Neural progenitor cell (in vitro differentiated cells): ENCODE measurements at regions not wholly inside any gene's neighbourhood (a gene's known extent, or its start where the extent isn't known, plus 50 kb on each side); places are given as distances from the start of the nearest gene placed in this dataset.
A peak's percentile ranks its signal among the peaks of the same experiment; 100 is the strongest.

ENCODE experiments used
- DNase-seq: peaks from one replicate; pipeline ENCODE4 v3.0.0-alpha.2; 2016; ENCODE audit warnings: low spot score
- H2AFZ ChIP-seq: fragments of 200-600 bp; sonication (generic); replicated peaks from 2 replicates; pipeline ENCODE4 v1.6.1; 2016; ENCODE audit warnings: antibody characterized with exemption
- H3F3A ChIP-seq: fragments of 200-600 bp; sonication (generic); 2 replicates; pipeline ENCODE4 v1.6.1; 2016; ENCODE audit warnings: antibody characterized with exemption, low read depth
- H3K27ac ChIP-seq: fragments of 200-600 bp; sonication (generic); 2 replicates; pipeline ENCODE4 v1.5.1; 2016; ENCODE audit warnings: mild to moderate bottlenecking
- H3K27me3 ChIP-seq: fragments of 200-600 bp; sonication (generic); 2 replicates; pipeline ENCODE4 v1.6.1; 2016; ENCODE audit warnings: mild to moderate bottlenecking, moderate library complexity
- H3K36me3 ChIP-seq: fragments of 200-600 bp; sonication (generic); 2 replicates; pipeline ENCODE4 v1.5.1; 2016
- H3K4me1 ChIP-seq: fragments of 200-600 bp; sonication (generic); 2 replicates; pipeline ENCODE4 v1.6.1; 2016; ENCODE audit warnings: mixed run types
- H3K4me2 ChIP-seq: fragments of 200-600 bp; sonication (generic); 2 replicates; pipeline ENCODE4 v1.6.1; 2016
- H3K4me3 ChIP-seq: fragments of 200-600 bp; sonication (generic); 2 replicates; pipeline ENCODE4 v1.5.1; 2016
- H3K79me2 ChIP-seq: fragments of 200-600 bp; sonication (generic); 2 replicates; pipeline ENCODE4 v1.6.1; 2016; ENCODE audit warnings: low read depth
- H3K9ac ChIP-seq: fragments of 200-600 bp; sonication (generic); 2 replicates; pipeline ENCODE4 v1.6.1; 2016
- H3K9me3 ChIP-seq: fragments of 200-600 bp; sonication (generic); 2 replicates; pipeline ENCODE4 v1.5.1; 2016; ENCODE audit warnings: low read depth
- H4K20me1 ChIP-seq: fragments of 200-600 bp; sonication (generic); 2 replicates; pipeline ENCODE4 v1.6.1; 2016; ENCODE audit warnings: low read depth
- H3K27ac Mint-ChIP-seq: 3 replicates; pipeline ENCODE4 v1.8.0; 2021; ENCODE audit warnings: mixed read lengths
- H3K27me3 Mint-ChIP-seq: 2 replicates; pipeline ENCODE4 v1.8.0; 2022; ENCODE audit warnings: low read depth, mild to moderate bottlenecking, inconsistent platforms, moderate library complexity, mixed read lengths; ENCODE audit not compliant: insufficient read depth
- H3K36me3 Mint-ChIP-seq: 3 replicates; pipeline ENCODE4 v1.8.0; 2021; ENCODE audit warnings: mixed read lengths
- H3K4me1 Mint-ChIP-seq: 3 replicates; pipeline ENCODE4 v1.8.0; 2021; ENCODE audit warnings: mixed read lengths
- H3K4me3 Mint-ChIP-seq: 3 replicates; pipeline ENCODE4 v1.8.0; 2021; ENCODE audit warnings: mild to moderate bottlenecking, moderate library complexity, mixed read lengths
- H3K9me3 Mint-ChIP-seq: 3 replicates; pipeline ENCODE4 v1.8.0; 2020; ENCODE audit warnings: mixed read lengths
- EZH2 ChIP-seq: fragments of 200-600 bp; sonication (generic); IDR thresholded peaks from 2 replicates; pipeline ENCODE4 v1.6.1; 2017; ENCODE audit warnings: antibody characterized with exemption, mild to moderate bottlenecking, moderate library complexity
- EZH2phosphoT487 ChIP-seq: fragments of 200-600 bp; sonication (generic); IDR thresholded peaks from 2 replicates; pipeline ENCODE4 v1.6.1; 2017; ENCODE audit warnings: antibody characterized with exemption
- TF ChIP-seq, protein P1 (sequence below): fragments of 200-600 bp; sonication (generic); IDR thresholded peaks from 2 replicates; pipeline ENCODE4 v1.5.1; 2017; ENCODE audit warnings: antibody characterized with exemption, mild to moderate bottlenecking

DNA sequence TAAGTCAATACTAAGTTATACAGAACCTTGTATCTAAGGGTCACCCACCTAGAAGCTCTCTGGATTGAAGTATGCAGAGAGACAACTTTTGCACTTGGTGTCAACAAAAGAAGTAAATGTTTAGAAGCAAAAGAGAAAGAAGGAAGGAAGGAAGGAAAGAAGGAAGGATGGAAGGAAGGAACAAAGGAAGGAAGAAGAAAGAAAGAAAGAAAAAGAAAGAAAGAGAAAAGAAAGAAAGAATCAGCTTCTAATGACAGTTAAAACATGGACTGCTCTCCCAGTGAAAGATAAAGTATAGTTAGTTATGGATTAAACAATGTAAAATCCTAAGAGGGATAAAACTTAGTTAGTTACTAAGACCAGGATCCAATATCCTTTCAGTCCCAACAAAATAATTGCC, 613.8 kb upstream of the NR2F2 start:
- no peaks in the 10 kb centered on the region for H4K20me1 ChIP-seq
- no peak overlapping the region for H3K4me2 ChIP-seq
- H3F3A ChIP-seq: no peaks in the 10 kb centered on the region
- no peaks in the 10 kb centered on the region for H3K27me3 ChIP-seq
- H2AFZ ChIP-seq: no peak overlapping the region
- H3K36me3 ChIP-seq: no peaks in the 10 kb centered on the region
- no peak overlapping the region for H3K4me3 Mint-ChIP-seq
- no peak overlapping the region for H3K9ac ChIP-seq
- no peaks in the 10 kb centered on the region for H3K9me3 ChIP-seq
- no peaks in the 10 kb centered on the region for H3K9me3 Mint-ChIP-seq
- H3K4me3 ChIP-seq: no peak overlapping the region
- TF ChIP-seq EZH2phosphoT487 (no peak), EZH2 (no peak)
- TF ChIP-seq, protein P1, sequence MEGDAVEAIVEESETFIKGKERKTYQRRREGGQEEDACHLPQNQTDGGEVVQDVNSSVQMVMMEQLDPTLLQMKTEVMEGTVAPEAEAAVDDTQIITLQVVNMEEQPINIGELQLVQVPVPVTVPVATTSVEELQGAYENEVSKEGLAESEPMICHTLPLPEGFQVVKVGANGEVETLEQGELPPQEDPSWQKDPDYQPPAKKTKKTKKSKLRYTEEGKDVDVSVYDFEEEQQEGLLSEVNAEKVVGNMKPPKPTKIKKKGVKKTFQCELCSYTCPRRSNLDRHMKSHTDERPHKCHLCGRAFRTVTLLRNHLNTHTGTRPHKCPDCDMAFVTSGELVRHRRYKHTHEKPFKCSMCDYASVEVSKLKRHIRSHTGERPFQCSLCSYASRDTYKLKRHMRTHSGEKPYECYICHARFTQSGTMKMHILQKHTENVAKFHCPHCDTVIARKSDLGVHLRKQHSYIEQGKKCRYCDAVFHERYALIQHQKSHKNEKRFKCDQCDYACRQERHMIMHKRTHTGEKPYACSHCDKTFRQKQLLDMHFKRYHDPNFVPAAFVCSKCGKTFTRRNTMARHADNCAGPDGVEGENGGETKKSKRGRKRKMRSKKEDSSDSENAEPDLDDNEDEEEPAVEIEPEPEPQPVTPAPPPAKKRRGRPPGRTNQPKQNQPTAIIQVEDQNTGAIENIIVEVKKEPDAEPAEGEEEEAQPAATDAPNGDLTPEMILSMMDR: no peak
- no peaks in the 10 kb centered on the region for H3K79me2 ChIP-seq
- H3K4me1 ChIP-seq: peaks cover 16% of the 10 kb centered on the region
- no peaks in the 10 kb centered on the region for H3K36me3 Mint-ChIP-seq
- H3K4me1 Mint-ChIP-seq: peaks cover 37% of the 10 kb centered on the region
- peak overlapping the region; percentile 17 for H3K27ac Mint-ChIP-seq
- no peak overlapping the region for H3K27ac ChIP-seq
- peaks cover 4% of the 10 kb centered on the region for H3K27me3 Mint-ChIP-seq
- DNase-seq: no peak

DNA sequence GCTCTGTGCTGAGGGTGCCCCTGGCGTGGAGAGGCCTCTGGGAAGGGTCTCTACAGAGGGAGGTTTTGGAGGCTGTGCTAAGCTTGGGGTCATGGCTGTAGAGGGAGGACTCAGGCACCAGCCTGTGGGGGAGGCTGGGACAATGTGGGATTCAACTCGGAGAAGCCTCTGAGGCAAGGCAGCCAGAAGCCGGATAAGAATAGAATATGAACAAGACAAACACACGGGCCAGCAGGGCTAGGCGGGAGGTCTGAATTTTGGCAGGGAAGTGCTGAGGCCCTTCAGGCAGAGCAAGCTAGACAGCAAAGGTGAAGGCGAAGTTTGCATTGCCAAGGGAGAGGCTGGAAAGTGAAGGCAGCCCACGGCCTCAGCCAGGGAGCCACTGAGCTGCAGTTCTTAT, 612.1 kb upstream of the NR2F2 start:
- Mint-ChIP-seq H3K4me1 (peaks cover 37% of the 10 kb centered on the region), H3K4me3 (no peak overlapping the region), H3K27ac (peak overlapping the region; percentile 69), H3K9me3 (peaks cover 10% of the 10 kb centered on the region), H3K27me3 (peaks cover 4% of the 10 kb centered on the region), H3K36me3 (no peaks in the 10 kb centered on the region)
- Histone ChIP-seq H3K4me2 (no peak overlapping the region), H4K20me1 (no peaks in the 10 kb centered on the region), H3K27me3 (no peaks in the 10 kb centered on the region), H3K27ac (no peak overlapping the region), H3K9ac (no peak overlapping the region), H2AFZ (peak overlapping the region; percentile 46), H3K36me3 (no peaks in the 10 kb centered on the region), H3K9me3 (no peaks in the 10 kb centered on the region), H3K4me1 (peaks cover 16% of the 10 kb centered on the region), H3F3A (no peaks in the 10 kb centered on the region), H3K4me3 (no peak overlapping the region), H3K79me2 (no peaks in the 10 kb centered on the region)
- TF ChIP-seq EZH2 (no peak), EZH2phosphoT487 (no peak)
- TF ChIP-seq, protein P1: no peak
- DNase-seq: no peak

DNA sequence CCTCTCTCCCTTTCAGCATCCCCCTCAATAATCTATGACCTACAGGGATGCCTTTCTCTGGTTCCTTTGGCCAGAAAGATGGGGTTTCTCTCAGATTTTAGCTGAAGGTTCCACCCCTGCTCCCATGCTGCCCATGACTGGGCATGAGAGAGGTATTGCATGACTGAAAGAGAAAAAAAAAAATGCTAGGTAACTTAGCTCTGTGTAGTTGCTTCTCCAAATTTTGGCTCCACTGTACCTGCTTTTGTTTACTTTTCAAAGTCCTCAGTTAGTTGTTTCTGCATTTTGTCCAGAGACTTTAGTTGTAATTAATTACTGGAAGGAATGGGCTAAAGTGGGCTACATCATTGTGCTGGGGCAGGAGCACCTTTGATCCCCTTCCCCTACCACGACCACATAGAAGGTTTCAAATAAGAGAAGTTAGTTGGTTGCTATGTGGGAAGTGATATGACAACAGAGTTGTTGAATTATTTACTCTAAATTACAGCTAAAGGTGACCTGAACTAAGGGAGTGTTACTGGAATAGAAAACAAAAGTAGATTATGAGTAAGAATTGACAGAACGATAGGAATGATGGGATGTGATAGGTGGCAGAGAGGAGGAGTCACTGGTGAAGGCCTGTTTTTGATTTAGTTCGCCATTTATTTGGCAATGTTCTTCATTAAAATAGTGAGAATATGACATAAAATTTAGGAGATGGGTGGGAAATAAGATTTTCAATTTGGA, 605.4 kb upstream of the NR2F2 start:
- Histone ChIP-seq H4K20me1 (no peaks in the 10 kb centered on the region), H3K36me3 (no peaks in the 10 kb centered on the region), H3K79me2 (no peaks in the 10 kb centered on the region), H3K4me3 (no peak overlapping the region), H3K9ac (no peak overlapping the region), H3K27ac (no peak overlapping the region), H3K27me3 (no peaks in the 10 kb centered on the region), H2AFZ (peak overlapping the region; percentile 70), H3K9me3 (no peaks in the 10 kb centered on the region), H3K4me1 (peaks cover 6% of the 10 kb centered on the region), H3F3A (no peaks in the 10 kb centered on the region), H3K4me2 (no peak overlapping the region)
- H3K9me3 Mint-ChIP-seq: peaks cover 10% of the 10 kb centered on the region
- TF ChIP-seq EZH2 (no peak), EZH2phosphoT487 (no peak)
- TF ChIP-seq, protein P1: no peak
- no peak overlapping the region for H3K27ac Mint-ChIP-seq
- H3K4me1 Mint-ChIP-seq: no peaks in the 10 kb centered on the region
- no peak overlapping the region for H3K4me3 Mint-ChIP-seq
- no peaks in the 10 kb centered on the region for H3K27me3 Mint-ChIP-seq
- DNase-seq: no peak
- H3K36me3 Mint-ChIP-seq: no peaks in the 10 kb centered on the region
